ENCODE measurements at regions not wholly inside any gene's neighbourhood (a gene's known extent, or its start where the extent isn't known, plus 50 kb on each side); places are given as distances from the start of the nearest gene placed in this dataset.

GRCh38 chr6:123687864-123688263, 51.1 kb upstream of the TRDN start (continued):
- TF ChIP-seq REST (IDR thresholded peaks at IDR 0.05; ENCODE audit: unreplicated experiment) (no peak), NANOG (IDR thresholded peaks at IDR 0.05; ENCODE audit: borderline replicate concordance) (no peak), CTCF (conservative IDR thresholded peaks at IDR 0.05; ENCODE audit: low read depth in 2 of 2) (no peak), STAT1 (IDR thresholded peaks at IDR 0.05; ENCODE audit: unreplicated experiment) (no peak), CREB1 (CRISPR knock-in tag; IDR thresholded peaks at IDR 0.05; ENCODE audit: low read depth) (no peak), POLR2AphosphoS5 (IDR thresholded peaks at IDR 0.05; ENCODE audit: low read depth) (no peak), EZH2phosphoT487 (IDR thresholded peaks at IDR 0.05; ENCODE audit: unreplicated experiment) (no peak)

Measured in GM23338 (cell line).